Trophoblast cell (in vitro differentiated cells and primary cell): ENCODE measurements at regions not wholly inside any gene's neighbourhood (a gene's known extent, or its start where the extent isn't known, plus 50 kb on each side); places are given as distances from the start of the nearest gene placed in this dataset.

ENCODE experiments used
- DNase-seq, 2 donors: peaks; one replicate each; pipeline ENCODE4 v3.0.0-alpha.2; 2016
- H2AFZ ChIP-seq: 2 replicates; pipeline ENCODE4 v1.6.1; 2013; ENCODE audit warnings: low read length, moderate library complexity, mild to moderate bottlenecking; ENCODE audit not compliant: insufficient read depth, poor library complexity
- H2AK5ac ChIP-seq: 2 replicates; pipeline ENCODE4 v1.6.1; 2013; ENCODE audit warnings: mild to moderate bottlenecking, low read length
- H2BK120ac ChIP-seq: 2 replicates; pipeline ENCODE4 v1.6.1; 2013; ENCODE audit warnings: low read length, mild to moderate bottlenecking, moderate library complexity; ENCODE audit not compliant: insufficient read depth, poor library complexity
- H2BK12ac ChIP-seq: 2 replicates; pipeline ENCODE4 v1.6.1; 2013; ENCODE audit warnings: mild to moderate bottlenecking, low read length, moderate library complexity
- H2BK5ac ChIP-seq: 2 replicates; pipeline ENCODE4 v1.6.1; 2013; ENCODE audit warnings: low read length, low read depth, moderate library complexity, mild to moderate bottlenecking; ENCODE audit not compliant: poor library complexity
- H3K14ac ChIP-seq: 2 replicates; pipeline ENCODE4 v1.6.1; 2013; ENCODE audit warnings: mild to moderate bottlenecking, low read length
- H3K18ac ChIP-seq: 2 replicates; pipeline ENCODE4 v1.6.1; 2013; ENCODE audit warnings: mild to moderate bottlenecking, low read length
- H3K23ac ChIP-seq: 2 replicates; pipeline ENCODE4 v1.6.1; 2013; ENCODE audit warnings: low read length
- H3K27ac ChIP-seq: 2 replicates; pipeline ENCODE4 v1.5.1; 2013; ENCODE audit warnings: low read depth, mild to moderate bottlenecking, inconsistent platforms, low read length, moderate library complexity
- H3K27me3 ChIP-seq: 2 replicates; pipeline ENCODE4 v1.6.1; 2013; ENCODE audit warnings: inconsistent platforms, mild to moderate bottlenecking, low read length, moderate library complexity; ENCODE audit not compliant: insufficient read depth
- H3K36me3 ChIP-seq, 2 experiments: 1 replicate in 1 of 2; 2 replicates in 1 of 2; pipeline ENCODE4 v1.6.1; 2013; ENCODE audit warnings: low read length in 2 of 2, mild to moderate bottlenecking in 2 of 2, moderate library complexity in 1 of 2; ENCODE audit not compliant: insufficient read depth in 2 of 2, control insufficient read depth in 1 of 2
- H3K4ac ChIP-seq: 2 replicates; pipeline ENCODE4 v1.6.1; 2013; ENCODE audit warnings: low read depth, mild to moderate bottlenecking, low read length, moderate library complexity
- H3K4me1 ChIP-seq, 2 experiments: 1 replicate in 1 of 2; 2 replicates in 1 of 2; pipeline ENCODE4 v1.6.1; 2013; ENCODE audit warnings: low read length in 2 of 2, mild to moderate bottlenecking in 2 of 2, moderate library complexity in 1 of 2; ENCODE audit not compliant: insufficient read depth in 2 of 2, control insufficient read depth in 1 of 2
- H3K4me2 ChIP-seq: 2 replicates; pipeline ENCODE4 v1.6.1; 2013; ENCODE audit warnings: inconsistent platforms, mild to moderate bottlenecking, low read length, moderate library complexity
- H3K4me3 ChIP-seq: 2 replicates; pipeline ENCODE4 v1.5.1; 2013; ENCODE audit warnings: mild to moderate bottlenecking, low read depth, low read length, inconsistent platforms
- H3K79me1 ChIP-seq: one replicate; pipeline ENCODE4 v1.6.1; 2013; ENCODE audit warnings: low read length
- H3K79me2 ChIP-seq: 2 replicates; pipeline ENCODE4 v1.6.1; 2013; ENCODE audit warnings: low read length, mild to moderate bottlenecking; ENCODE audit not compliant: control insufficient read depth, insufficient read depth, poor library complexity
- H3K9ac ChIP-seq: 2 replicates; pipeline ENCODE4 v1.6.1; 2013; ENCODE audit warnings: mild to moderate bottlenecking, low read length
- H3K9me3 ChIP-seq: 2 replicates; pipeline ENCODE4 v1.6.1; 2013; ENCODE audit warnings: low read depth, mild to moderate bottlenecking, control low read depth, inconsistent platforms, low read length; ENCODE audit not compliant: insufficient read depth
- H4K12ac ChIP-seq: 2 replicates; pipeline ENCODE4 v1.6.1; 2013; ENCODE audit warnings: low read depth, mild to moderate bottlenecking, low read length, moderate library complexity
- H4K8ac ChIP-seq: 2 replicates; pipeline ENCODE4 v1.6.1; 2013; ENCODE audit warnings: low read depth, mild to moderate bottlenecking, low read length, moderate library complexity
- H4K91ac ChIP-seq: one replicate; pipeline ENCODE4 v1.6.1; 2013; ENCODE audit warnings: low read depth, mild to moderate bottlenecking, low read length, moderate library complexity
- WGBS: extraction: QIAGEN DNeasy Blood & Tissue Kit; methylation state at CpG from one replicate; pipeline ENCODE4 v1.1.7; 2013; ENCODE audit warnings: missing lambda C conversion rate; ENCODE audit not compliant: insufficient read length, insufficient coverage; ENCODE audit errors: extremely low coverage; 5-methylcytosine and 5-hydroxymethylcytosine counted together

DNA sequence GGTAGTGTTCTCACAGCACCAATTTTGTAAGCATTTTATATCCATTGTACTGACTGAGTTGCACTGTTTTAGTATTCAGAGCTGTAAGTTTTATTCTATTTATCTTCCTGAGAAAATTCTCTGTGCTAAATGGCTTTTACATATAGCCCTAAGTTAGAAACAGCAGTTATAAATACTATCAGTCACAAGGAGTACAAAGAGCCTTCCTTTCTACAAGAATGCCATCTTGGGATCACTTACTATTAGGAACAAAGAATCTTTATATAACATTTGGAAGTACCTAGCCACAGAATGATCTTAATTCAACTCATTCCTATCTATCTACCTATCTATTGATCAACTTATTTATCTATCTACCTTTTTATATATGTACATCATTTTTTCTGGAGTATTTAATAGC is 423.9 kb upstream of the RGS18 start:
- Histone ChIP-seq H3K9ac (no peak overlapping the region), H2BK12ac (no peak overlapping the region), H3K27ac (no peak overlapping the region), H3K79me2 (no peaks in the 10 kb centered on the region), H2BK120ac (no peak overlapping the region), H3K27me3 (no peaks in the 10 kb centered on the region), H2BK5ac (no peak overlapping the region), H3K4me3 (no peak overlapping the region), H3K18ac (no peak overlapping the region), H4K12ac (no peak overlapping the region), H3K4me2 (no peak overlapping the region), H3K23ac (no peak overlapping the region), H3K4me1 (no peaks in the 10 kb centered on the region), H3K4ac (no peak overlapping the region), H2AFZ (no peak overlapping the region), H3K14ac (no peak overlapping the region), H3K79me1 (no peaks in the 10 kb centered on the region), H4K8ac (no peak overlapping the region), H2AK5ac (no peak overlapping the region), H3K36me3 (no peaks in the 10 kb centered on the region), H4K91ac (no peak overlapping the region), H3K9me3 (no peaks in the 10 kb centered on the region)
- no peak for DNase-seq

DNA sequence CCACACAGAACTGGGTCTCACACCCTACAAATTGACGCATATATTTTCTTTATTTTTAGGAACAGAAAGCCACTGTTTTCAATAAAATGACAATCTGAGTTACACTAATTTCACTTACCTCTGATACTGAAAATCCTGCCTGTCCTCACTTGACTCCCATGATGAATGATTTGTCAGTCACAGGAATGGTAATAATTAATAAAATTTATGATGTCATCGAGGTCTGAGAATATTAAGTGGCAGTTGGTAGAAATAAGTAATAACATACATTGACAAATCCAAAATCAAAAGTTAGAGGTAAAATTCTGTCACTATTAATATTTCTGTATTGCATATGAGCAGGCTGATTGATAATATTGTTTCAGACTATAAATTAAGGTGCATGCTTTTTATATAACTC is 418.7 kb upstream of the RGS18 start:
- H3K79me1 ChIP-seq: no peaks in the 10 kb centered on the region
- no peak for DNase-seq
- no peak overlapping the region for H3K18ac ChIP-seq
- H3K36me3 ChIP-seq: no peaks in the 10 kb centered on the region
- H3K14ac ChIP-seq: no peak overlapping the region
- no peak overlapping the region for H3K4me3 ChIP-seq
- H3K4me2 ChIP-seq: no peak overlapping the region
- H4K8ac ChIP-seq: no peak overlapping the region
- no peak overlapping the region for H2BK5ac ChIP-seq
- no peak overlapping the region for H3K4ac ChIP-seq
- no peak overlapping the region for H2AK5ac ChIP-seq
- no peaks in the 10 kb centered on the region for H3K79me2 ChIP-seq
- H3K4me1 ChIP-seq: no peaks in the 10 kb centered on the region
- H3K23ac ChIP-seq: no peak overlapping the region
- H2BK120ac ChIP-seq: no peak overlapping the region
- no CpG with 5 or more reads among the region's 2 CpGs for WGBS
- H2BK12ac ChIP-seq: no peak overlapping the region
- H3K27me3 ChIP-seq: no peaks in the 10 kb centered on the region
- no peak overlapping the region for H3K9ac ChIP-seq
- no peak overlapping the region for H4K91ac ChIP-seq
- no peak overlapping the region for H3K27ac ChIP-seq
- no peak overlapping the region for H4K12ac ChIP-seq
- H2AFZ ChIP-seq: no peak overlapping the region
- no peaks in the 10 kb centered on the region for H3K9me3 ChIP-seq

DNA sequence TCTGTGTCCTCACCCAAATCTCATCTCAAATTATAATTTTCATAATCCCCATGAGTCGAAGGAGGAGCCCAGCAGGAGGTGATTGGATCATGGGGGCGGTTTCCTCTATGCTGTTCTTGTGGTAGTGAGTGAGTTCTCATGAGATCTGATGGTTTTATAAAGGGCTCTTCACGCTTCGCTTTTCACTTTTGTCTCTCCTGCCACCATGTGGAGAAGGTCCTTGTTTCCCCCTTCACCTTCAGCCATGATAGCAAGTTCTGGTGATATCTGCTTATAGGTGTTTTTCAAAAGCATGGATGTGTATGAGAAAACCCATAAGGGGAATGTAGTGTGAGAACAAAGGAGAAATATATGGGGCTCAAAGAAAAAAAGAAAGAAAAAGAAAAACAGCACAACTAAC is 405.9 kb upstream of the RGS18 start:
- Histone ChIP-seq H3K27ac (no peak overlapping the region), H3K4ac (no peak overlapping the region), H3K36me3 (no peaks in the 10 kb centered on the region), H3K79me2 (no peaks in the 10 kb centered on the region), H3K9me3 (no peaks in the 10 kb centered on the region), H3K4me3 (no peak overlapping the region), H2AFZ (no peak overlapping the region), H2BK12ac (no peak overlapping the region), H3K79me1 (no peaks in the 10 kb centered on the region), H4K91ac (no peak overlapping the region), H2BK5ac (no peak overlapping the region), H3K23ac (no peak overlapping the region), H3K4me1 (no peaks in the 10 kb centered on the region), H3K9ac (no peak overlapping the region), H2AK5ac (no peak overlapping the region), H3K27me3 (no peaks in the 10 kb centered on the region), H3K14ac (no peak overlapping the region), H4K8ac (no peak overlapping the region), H4K12ac (no peak overlapping the region), H2BK120ac (no peak overlapping the region), H3K18ac (no peak overlapping the region), H3K4me2 (no peak overlapping the region)
- no CpG with 5 or more reads among the region's 4 CpGs for WGBS
- DNase-seq: no peak

DNA sequence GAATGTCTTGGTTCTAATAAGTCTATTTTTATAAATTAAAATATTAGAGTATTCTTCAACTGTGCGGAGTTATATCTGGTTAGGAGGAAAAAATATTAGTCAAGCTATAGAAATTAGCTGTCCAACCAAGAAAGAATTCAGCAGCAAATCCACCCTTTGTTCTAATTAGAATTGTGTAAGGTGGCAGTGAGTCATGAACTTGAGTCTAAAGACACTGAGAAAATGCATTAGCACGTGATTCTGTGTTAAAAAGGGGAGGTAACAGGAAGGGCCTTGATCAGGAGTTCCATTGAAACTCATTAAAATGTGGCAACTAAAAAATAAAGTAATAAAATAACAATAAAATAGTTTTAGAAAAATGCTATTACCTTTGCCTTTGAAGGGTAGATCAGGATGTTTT is 398.2 kb upstream of the RGS18 start:
- Histone ChIP-seq H3K14ac (no peak overlapping the region), H3K27ac (no peak overlapping the region), H3K4me1 (no peaks in the 10 kb centered on the region), H4K8ac (no peak overlapping the region), H3K4ac (no peak overlapping the region), H2AFZ (no peak overlapping the region), H3K18ac (no peak overlapping the region), H2AK5ac (no peak overlapping the region), H3K9ac (no peak overlapping the region), H3K36me3 (no peaks in the 10 kb centered on the region), H2BK5ac (no peak overlapping the region), H3K9me3 (no peaks in the 10 kb centered on the region), H3K27me3 (no peaks in the 10 kb centered on the region), H3K4me3 (no peak overlapping the region), H3K79me1 (no peaks in the 10 kb centered on the region), H4K12ac (no peak overlapping the region), H3K79me2 (no peaks in the 10 kb centered on the region), H3K23ac (no peak overlapping the region), H2BK12ac (no peak overlapping the region), H4K91ac (no peak overlapping the region), H3K4me2 (no peak overlapping the region), H2BK120ac (no peak overlapping the region)
- no CpG with 5 or more reads among the region's 2 CpGs for WGBS
- no peak for DNase-seq

DNA sequence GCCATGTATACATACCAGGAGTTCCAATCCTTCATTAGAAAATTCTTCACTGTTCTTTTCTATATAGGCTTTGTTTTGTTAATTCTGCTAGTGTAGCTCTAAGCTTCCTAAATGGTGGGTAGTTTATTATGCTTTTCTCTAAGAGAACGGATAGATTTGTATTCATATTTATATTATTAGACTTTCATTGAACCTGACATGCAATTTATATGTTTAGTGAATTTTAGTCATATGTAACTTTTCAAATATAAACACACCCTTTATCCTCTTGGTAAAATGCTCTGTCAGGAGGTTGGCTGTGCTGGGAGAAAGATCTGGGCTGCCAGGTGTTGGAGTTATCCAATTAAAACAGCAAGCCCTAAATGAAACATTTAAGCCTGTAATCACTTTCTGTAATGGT is 369.7 kb upstream of the RGS18 start:
- Histone ChIP-seq H3K9me3 (no peaks in the 10 kb centered on the region), H3K27me3 (no peaks in the 10 kb centered on the region), H2BK12ac (no peak overlapping the region), H3K4me2 (no peak overlapping the region), H2BK120ac (no peak overlapping the region), H2AFZ (no peak overlapping the region), H3K79me2 (no peaks in the 10 kb centered on the region), H3K23ac (no peak overlapping the region), H2AK5ac (no peak overlapping the region), H4K8ac (no peak overlapping the region), H3K4me1 (no peaks in the 10 kb centered on the region), H4K12ac (no peak overlapping the region), H4K91ac (no peak overlapping the region), H3K27ac (no peak overlapping the region), H3K79me1 (no peaks in the 10 kb centered on the region), H2BK5ac (no peak overlapping the region), H3K18ac (no peak overlapping the region), H3K4ac (no peak overlapping the region), H3K9ac (no peak overlapping the region), H3K14ac (no peak overlapping the region), H3K36me3 (no peaks in the 10 kb centered on the region), H3K4me3 (no peak overlapping the region)
- DNase-seq: no peak
- WGBS: no CpG with 5 or more reads among the region's 1 CpG
